ENCODE measurements at regions not wholly inside any gene's neighbourhood (a gene's known extent, or its start where the extent isn't known, plus 50 kb on each side); places are given as distances from the start of the nearest gene placed in this dataset.

- in situ Hi-C loops (cut with HindIII; ENCODE audit: extremely low pct_ligation_motif_present, low pct_unique_long_range_greater_than_20kb) (no loop called here), intact Hi-C loops (cut with micrococcal nuclease; ENCODE audit: unreplicated experiment) (no loop called here)
- no TSS peak for BruUV-seq (replicated peaks)
- no peak for ATAC-seq
- Histone ChIP-seq H3K27ac (ENCODE audit: extremely low read length, insufficient read depth, low read length) (no peak overlapping the region), H4K20me1 (ENCODE audit: insufficient read depth, low read length) (no peaks in the 10 kb centered on the region), H3K4me2 (ENCODE audit: low read depth, low read length) (no peak overlapping the region), H3K27me3 (ENCODE audit: control insufficient read depth in 1 of 2, insufficient read depth in 2 of 2, low read length in 2 of 2) (no peaks in the 10 kb centered on the region), H3K4me1 (ENCODE audit: insufficient read depth, low read length) (no peaks in the 10 kb centered on the region), H3K79me2 (ENCODE audit: insufficient read depth, low read length) (no peaks in the 10 kb centered on the region), H3K4me3 (replicated peaks in 1 of 3; ENCODE audit: insufficient read depth in 1 of 3, low read depth in 2 of 3, low read length in 3 of 3) (no peak overlapping the region), H2AFZ (ENCODE audit: low read length) (no peak overlapping the region), H3K9ac (ENCODE audit: insufficient read depth, low read depth, low read length) (no peak overlapping the region), H3K9me3 (ENCODE audit: low read length) (no peaks in the 10 kb centered on the region), H3K36me3 (replicated peaks in 1 of 2; ENCODE audit: control insufficient read depth in 1 of 2, insufficient read depth in 2 of 2, low read length in 2 of 2) (no peaks in the 10 kb centered on the region)
- no peak for DNase-seq (ENCODE audit: low spot score)
- WGBS (ENCODE audit: low lambda C conversion rate) = 8% methylated on average over 2 of the region's 2 CpGs
- ChIA-PET CTCF (ENCODE audit: low intra/inter-chr PET ratio, low total read pairs) (no interaction called here), POLR2A (no interaction called here)
- TF ChIP-seq SAFB2 (CRISPR knock-in tag; IDR thresholded peaks at IDR 0.05; ENCODE audit: borderline replicate concordance, low read depth) (no peak), MAFG (CRISPR knock-in tag; IDR thresholded peaks at IDR 0.05) (no peak), GATA4 (IDR thresholded peaks at IDR 0.05; ENCODE audit: borderline replicate concordance, low read depth) (no peak), CENPBD1 (CRISPR knock-in tag; IDR thresholded peaks at IDR 0.05; ENCODE audit: borderline replicate concordance, low read depth) (no peak), ZSCAN21 (CRISPR knock-in tag; IDR thresholded peaks at IDR 0.05; ENCODE audit: borderline replicate concordance) (no peak), NCOA2 (CRISPR knock-in tag; IDR thresholded peaks at IDR 0.05) (no peak), PRDM10 (CRISPR knock-in tag; IDR thresholded peaks at IDR 0.05; ENCODE audit: low read depth) (no peak), ZNF850 (CRISPR knock-in tag; conservative IDR thresholded peaks at IDR 0.05) (no peak), SMARCE1 (IDR thresholded peaks at IDR 0.05; ENCODE audit: borderline replicate concordance) (no peak), JUNB (CRISPR knock-in tag; IDR thresholded peaks at IDR 0.05; ENCODE audit: borderline replicate concordance) (no peak), ZNF776 (CRISPR knock-in tag; IDR thresholded peaks at IDR 0.05) (no peak), CCAR2 (optimal IDR thresholded peaks at IDR 0.05; ENCODE audit: low read depth, low read length) (no peak), ZBTB7A (CRISPR knock-in tag; IDR thresholded peaks at IDR 0.05) (no peak)
- FAIRE-seq = no peak
Measured at GRCh38 chr4:165709973-165710526, 163.0 kb upstream of the TLL1 start.
